Type B pancreatic cell (in vitro differentiated cells): ENCODE measurements at regions not wholly inside any gene's neighbourhood (a gene's known extent, or its start where the extent isn't known, plus 50 kb on each side); places are given as distances from the start of the nearest gene placed in this dataset.

Experiments
- DNase-seq: peaks from one replicate; pipeline ENCODE4 v3.0.0; 2021; ENCODE audit warnings: mixed read lengths; ENCODE audit not compliant: unreplicated experiment; ENCODE audit errors: extremely low spot score
- H3K27ac Mint-ChIP-seq: 2 replicates; pipeline ENCODE4 v1.8.0; 2021; ENCODE audit warnings: mild to moderate bottlenecking, mixed read lengths
- H3K27me3 Mint-ChIP-seq: 2 replicates; pipeline ENCODE4 v1.8.0; 2021; ENCODE audit warnings: mixed read lengths
- H3K36me3 Mint-ChIP-seq: 2 replicates; pipeline ENCODE4 v1.8.0; 2021; ENCODE audit warnings: mixed read lengths
- H3K4me1 Mint-ChIP-seq: one replicate; pipeline ENCODE4 v1.8.0; 2021; ENCODE audit warnings: mixed read lengths; ENCODE audit not compliant: unreplicated experiment
- H3K4me3 Mint-ChIP-seq: 2 replicates; pipeline ENCODE4 v1.8.0; 2021; ENCODE audit warnings: mild to moderate bottlenecking, mixed read lengths
- H3K9me3 Mint-ChIP-seq: 2 replicates; pipeline ENCODE4 v1.8.0; 2021; ENCODE audit warnings: mixed read lengths
- CTCF ChIP-seq: fragments of 200-600 bp; sonication (generic); conservative IDR thresholded peaks from 2 replicates; pipeline ENCODE4 v1.5.0; 2021; ENCODE audit warnings: antibody characterized with exemption, mild to moderate bottlenecking

DNA sequence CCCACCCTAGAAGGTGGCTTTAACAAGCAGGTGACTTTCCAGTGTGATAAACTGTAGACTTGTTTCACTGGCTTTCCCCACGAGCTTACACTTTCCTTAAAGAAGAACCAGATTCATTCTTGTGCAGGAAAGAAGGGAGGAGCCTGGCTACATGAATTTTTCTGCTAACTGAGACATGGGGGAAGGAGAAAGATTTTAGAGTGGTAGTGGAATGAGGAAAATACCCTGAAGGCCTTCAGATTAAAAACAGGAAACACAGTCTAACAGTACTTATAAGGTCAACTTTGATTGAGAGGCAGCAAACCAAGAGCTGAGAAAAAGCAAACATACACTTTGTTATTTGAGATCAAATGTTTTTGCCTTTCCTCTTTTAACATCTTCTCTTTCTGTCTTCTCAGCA, 640.9 kb upstream of the PLXNA2 start:
- Mint-ChIP-seq H3K27me3 (peaks cover 6% of the 10 kb centered on the region), H3K4me3 (peak overlapping the region; percentile 30), H3K4me1 (peaks cover 23% of the 10 kb centered on the region), H3K9me3 (peaks cover 6% of the 10 kb centered on the region), H3K36me3 (no peaks in the 10 kb centered on the region), H3K27ac (peak overlapping the region; percentile 3)
- no peak for DNase-seq
- no peak for TF ChIP-seq CTCF

GRCh38 chr1:208885650-208886049, 641.5 kb upstream of the PLXNA2 start:
- Mint-ChIP-seq H3K27ac (no peak overlapping the region), H3K9me3 (peaks cover 2% of the 10 kb centered on the region), H3K4me3 (no peak overlapping the region), H3K36me3 (no peaks in the 10 kb centered on the region), H3K27me3 (peaks cover 6% of the 10 kb centered on the region), H3K4me1 (peaks cover 19% of the 10 kb centered on the region)
- no peak for TF ChIP-seq CTCF
- no peak for DNase-seq

DNA sequence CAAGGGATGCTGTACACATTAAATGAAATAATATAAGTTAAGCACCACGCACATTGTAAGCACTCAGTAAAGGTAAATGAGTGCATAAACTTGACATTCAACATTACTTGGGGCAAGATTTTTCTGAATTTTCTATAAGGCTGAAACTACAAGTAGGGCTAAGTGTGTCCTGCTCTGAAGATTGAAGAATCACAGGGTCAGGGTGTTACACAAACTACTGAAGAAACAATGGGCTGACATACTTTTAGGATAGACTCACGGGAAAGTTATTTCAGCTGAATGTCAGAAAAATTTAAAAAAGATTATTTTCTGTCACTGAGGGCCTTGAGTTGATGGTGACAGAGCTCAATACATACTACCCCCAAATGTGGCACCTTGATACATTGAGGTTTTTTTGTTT, 644.2 kb upstream of the PLXNA2 start:
- Mint-ChIP-seq H3K27ac (no peak overlapping the region), H3K9me3 (no peaks in the 10 kb centered on the region), H3K4me1 (peaks cover 19% of the 10 kb centered on the region), H3K36me3 (no peaks in the 10 kb centered on the region), H3K27me3 (peaks cover 8% of the 10 kb centered on the region), H3K4me3 (no peak overlapping the region)
- no peak for TF ChIP-seq CTCF
- no peak for DNase-seq

GRCh38 chr1:208892147-208892546, 648.0 kb upstream of the PLXNA2 start:
- Mint-ChIP-seq H3K4me3 (no peak overlapping the region), H3K27ac (no peak overlapping the region), H3K36me3 (no peaks in the 10 kb centered on the region), H3K27me3 (peaks cover 4% of the 10 kb centered on the region), H3K9me3 (no peaks in the 10 kb centered on the region), H3K4me1 (peaks cover 7% of the 10 kb centered on the region)
- no peak for DNase-seq
- no peak for TF ChIP-seq CTCF

GRCh38 chr1:208893251-208893650, 649.1 kb upstream of the PLXNA2 start:
- H3K27me3 Mint-ChIP-seq, result peaks cover 4% of the 10 kb centered on the region
- DNase-seq, result no peak
- H3K4me1 Mint-ChIP-seq, result peaks cover 7% of the 10 kb centered on the region
- H3K36me3 Mint-ChIP-seq, result no peaks in the 10 kb centered on the region
- no peaks in the 10 kb centered on the region for H3K9me3 Mint-ChIP-seq
- H3K27ac Mint-ChIP-seq, result no peak overlapping the region
- no peak for TF ChIP-seq CTCF
- H3K4me3 Mint-ChIP-seq, result no peak overlapping the region

GRCh38 chr1:208895181-208895580, 651.0 kb upstream of the PLXNA2 start:
- Mint-ChIP-seq H3K27ac (no peak overlapping the region), H3K4me1 (peaks cover 7% of the 10 kb centered on the region), H3K27me3 (peaks cover 4% of the 10 kb centered on the region), H3K4me3 (no peak overlapping the region), H3K9me3 (no peaks in the 10 kb centered on the region), H3K36me3 (no peaks in the 10 kb centered on the region)
- no peak for TF ChIP-seq CTCF
- DNase-seq, result no peak
